Kidney (tissue), 13 donors: ENCODE measurements at regions not wholly inside any gene's neighbourhood (a gene's known extent, or its start where the extent isn't known, plus 50 kb on each side); places are given as distances from the start of the nearest gene placed in this dataset.
"Not testable (repeated sequence)": the region's sequence is repeated elsewhere in the genome, so short reads cannot be mapped to it uniquely, and the experiment has no call there.

Source experiments
- DNase-seq, 5 donors: peaks; one replicate each; pipeline ENCODE4 v3.0.0-alpha.2; 2013 to 2020
- FAIRE-seq: peaks from 2 replicates; lab custom pipeline; 2012; peaks lifted over from hg19 to GRCh38; lab: Jason Lieb, UNC
- H3K27ac ChIP-seq, 2 donors: one replicate each; pipeline ENCODE4 v1.7.0; 2013; ENCODE audit warnings: low read depth in 2 of 2, low read length in 2 of 2, inconsistent platforms in 1 of 2
- H3K27me3 ChIP-seq: one replicate; pipeline ENCODE4 v1.7.1; 2013; ENCODE audit warnings: low read length, inconsistent platforms; ENCODE audit not compliant: control insufficient read depth, insufficient read depth
- H3K36me3 ChIP-seq, 3 donors: one replicate each; pipeline versions ENCODE4 v1.7.0 to v1.7.1; 2013; ENCODE audit warnings: low read length in 3 of 3, control low read depth in 1 of 3, inconsistent platforms in 1 of 3; ENCODE audit not compliant: insufficient read depth in 3 of 3, control insufficient read depth in 2 of 3
- H3K4me1 ChIP-seq, 3 donors: one replicate each; pipeline versions ENCODE4 v1.7.0 to v1.7.1; 2013; ENCODE audit warnings: low read length in 3 of 3, inconsistent platforms in 1 of 3, low read depth in 1 of 3; ENCODE audit not compliant: control insufficient read depth in 2 of 3, insufficient read depth in 2 of 3
- H3K4me3 ChIP-seq, 3 donors: one replicate each; pipeline versions ENCODE4 v1.7.0 to v1.8.1; 2013; ENCODE audit warnings: low read length in 3 of 3, control low read depth in 1 of 3, inconsistent platforms in 1 of 3
- H3K9ac ChIP-seq, 3 donors: one replicate each; pipeline versions ENCODE4 v1.7.0 to v1.7.1; 2013; ENCODE audit warnings: low read length in 3 of 3, control low read depth in 1 of 3, inconsistent platforms in 1 of 3
- H3K9me3 ChIP-seq, 3 donors: one replicate each; pipeline versions ENCODE4 v1.7.0 to v1.7.1; 2013; ENCODE audit warnings: low read length in 3 of 3, control low read depth in 1 of 3, inconsistent platforms in 1 of 3; ENCODE audit not compliant: control insufficient read depth in 2 of 3, insufficient read depth in 1 of 3
- intact Hi-C: fragments of 100-400 bp; cut with DNase I; formaldehyde crosslinking; loops from one replicate; pipeline ENCODE4 v1.11.1; 2022
- TF ChIP-seq, protein P1 (sequence below): IDR thresholded peaks from 3 replicates; pipeline ENCODE4 v1.5.1; 2012; ENCODE audit warnings: mild to moderate bottlenecking, moderate library complexity, borderline replicate concordance; ENCODE audit not compliant: insufficient read depth; ENCODE audit errors: extremely low read depth
- donor health status: control.
- donor health status: control.
- donor health status: control.
- donor health status: control.
- donor health status: control.
- donor health status: DM: yes; HTN: yes; CAD: no.
- donor health status: Normal renal cell carcinoma (clear cell type).

DNA sequence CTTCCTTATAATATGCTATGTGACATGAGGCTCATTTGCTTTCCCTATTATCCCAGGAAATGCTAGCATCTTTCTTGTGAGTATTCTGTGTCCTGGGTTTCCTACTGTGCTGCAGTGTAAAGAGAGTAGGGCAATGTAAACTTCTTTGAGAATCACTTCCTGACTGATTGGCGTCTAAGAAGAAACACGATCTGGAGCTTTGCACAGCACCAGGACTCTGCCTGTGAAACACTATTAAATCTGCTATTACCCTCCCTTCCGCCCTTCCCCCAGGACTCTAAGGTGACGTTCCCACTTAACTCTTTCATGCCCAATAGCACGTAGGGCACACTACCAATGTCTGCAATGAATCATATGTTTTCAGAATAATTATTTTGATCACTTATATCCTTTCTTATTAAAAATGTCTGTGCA lies 607.3 kb upstream of the CITED2 start:
- H3K9me3 ChIP-seq, result no peaks in the 10 kb centered on the region
- H3K27me3 ChIP-seq, result no peaks in the 10 kb centered on the region
- intact Hi-C loops, result no loop called here
- no peak for FAIRE-seq
- H3K4me1 ChIP-seq, result peaks cover 9 to 22% (median 13%) of the 10 kb centered on the region in 3 donors
- peak in 4 of 5 donors; percentile 77 to 92 (median 85) for DNase-seq
- TF ChIP-seq, protein P1, sequence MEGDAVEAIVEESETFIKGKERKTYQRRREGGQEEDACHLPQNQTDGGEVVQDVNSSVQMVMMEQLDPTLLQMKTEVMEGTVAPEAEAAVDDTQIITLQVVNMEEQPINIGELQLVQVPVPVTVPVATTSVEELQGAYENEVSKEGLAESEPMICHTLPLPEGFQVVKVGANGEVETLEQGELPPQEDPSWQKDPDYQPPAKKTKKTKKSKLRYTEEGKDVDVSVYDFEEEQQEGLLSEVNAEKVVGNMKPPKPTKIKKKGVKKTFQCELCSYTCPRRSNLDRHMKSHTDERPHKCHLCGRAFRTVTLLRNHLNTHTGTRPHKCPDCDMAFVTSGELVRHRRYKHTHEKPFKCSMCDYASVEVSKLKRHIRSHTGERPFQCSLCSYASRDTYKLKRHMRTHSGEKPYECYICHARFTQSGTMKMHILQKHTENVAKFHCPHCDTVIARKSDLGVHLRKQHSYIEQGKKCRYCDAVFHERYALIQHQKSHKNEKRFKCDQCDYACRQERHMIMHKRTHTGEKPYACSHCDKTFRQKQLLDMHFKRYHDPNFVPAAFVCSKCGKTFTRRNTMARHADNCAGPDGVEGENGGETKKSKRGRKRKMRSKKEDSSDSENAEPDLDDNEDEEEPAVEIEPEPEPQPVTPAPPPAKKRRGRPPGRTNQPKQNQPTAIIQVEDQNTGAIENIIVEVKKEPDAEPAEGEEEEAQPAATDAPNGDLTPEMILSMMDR, result no peak
- no peak overlapping the region for H3K9ac ChIP-seq
- no peak overlapping the region for H3K4me3 ChIP-seq
- no peaks in the 10 kb centered on the region for H3K36me3 ChIP-seq
- peak overlapping the region; percentile 5 to 48 for H3K27ac ChIP-seq

DNA sequence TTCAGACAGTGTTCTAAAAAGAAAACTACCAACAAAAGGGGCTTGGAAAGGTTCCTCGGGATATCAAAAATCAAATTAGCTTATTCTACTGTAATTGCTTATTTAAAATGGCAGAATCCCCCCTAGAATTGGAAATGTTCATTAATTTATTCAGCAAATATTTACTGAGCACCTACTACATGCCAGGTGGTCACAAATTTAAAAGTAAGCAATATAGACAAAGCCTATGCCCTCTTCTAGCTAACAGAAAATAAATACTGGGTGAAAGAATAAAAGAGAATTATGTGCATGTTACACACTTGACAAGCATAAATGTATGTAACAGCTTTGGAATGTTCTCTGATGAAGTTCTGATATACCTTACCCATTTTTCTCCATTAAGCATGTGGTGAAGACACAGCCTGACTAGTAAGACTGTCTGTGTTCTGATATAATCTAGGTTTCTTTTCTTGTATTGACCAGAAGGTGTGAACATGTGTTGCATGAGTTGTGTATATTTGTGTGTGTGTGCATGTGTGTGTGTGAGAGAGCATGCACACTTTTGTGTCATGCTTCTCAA lies 606.7 kb upstream of the CITED2 start:
- Histone ChIP-seq H3K9me3 (no peaks in the 10 kb centered on the region), H3K4me1 (peaks cover 9 to 22% (median 13%) of the 10 kb centered on the region in 3 donors), H3K9ac (no peak overlapping the region), H3K27me3 (no peaks in the 10 kb centered on the region), H3K36me3 (no peaks in the 10 kb centered on the region), H3K4me3 (no peak overlapping the region), H3K27ac (peak overlapping the region; percentile 5 to 48)
- DNase-seq (no peak), FAIRE-seq (no peak)
- intact Hi-C loops, result no loop called here
- TF ChIP-seq, protein P1, result no peak

DNA sequence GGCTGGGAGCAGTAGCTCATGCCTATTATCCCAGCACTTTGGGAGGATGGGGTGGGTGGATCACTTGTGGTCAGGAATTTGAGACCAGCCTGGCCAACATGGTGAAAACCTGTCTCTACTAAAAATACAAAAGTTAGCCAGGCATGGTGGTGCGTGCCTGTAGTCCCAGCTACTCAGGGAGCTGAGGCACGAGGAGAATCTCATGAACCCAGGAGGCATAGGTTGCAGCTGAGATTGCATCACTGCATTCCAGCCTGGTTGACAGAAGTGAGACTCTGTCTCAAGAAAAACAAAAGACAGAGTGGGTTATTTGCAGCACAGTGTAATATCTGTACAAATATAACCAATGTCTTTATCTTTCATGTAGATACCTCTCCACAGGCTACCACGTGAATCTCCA lies 606.2 kb upstream of the CITED2 start:
- H3K27me3 ChIP-seq, FAIRE-seq, H3K4me3 ChIP-seq, H3K9ac ChIP-seq, intact Hi-C loops, H3K9me3 ChIP-seq, H3K36me3 ChIP-seq: not testable (repeated sequence)
- Histone ChIP-seq H3K27ac (peak overlapping the region; percentile 33 to 34), H3K4me1 (peaks cover 9 to 22% (median 13%) of the 10 kb centered on the region in 3 donors)
- DNase-seq, result peak in 3 of 5 donors; percentile 51 to 69 (median 64)

DNA sequence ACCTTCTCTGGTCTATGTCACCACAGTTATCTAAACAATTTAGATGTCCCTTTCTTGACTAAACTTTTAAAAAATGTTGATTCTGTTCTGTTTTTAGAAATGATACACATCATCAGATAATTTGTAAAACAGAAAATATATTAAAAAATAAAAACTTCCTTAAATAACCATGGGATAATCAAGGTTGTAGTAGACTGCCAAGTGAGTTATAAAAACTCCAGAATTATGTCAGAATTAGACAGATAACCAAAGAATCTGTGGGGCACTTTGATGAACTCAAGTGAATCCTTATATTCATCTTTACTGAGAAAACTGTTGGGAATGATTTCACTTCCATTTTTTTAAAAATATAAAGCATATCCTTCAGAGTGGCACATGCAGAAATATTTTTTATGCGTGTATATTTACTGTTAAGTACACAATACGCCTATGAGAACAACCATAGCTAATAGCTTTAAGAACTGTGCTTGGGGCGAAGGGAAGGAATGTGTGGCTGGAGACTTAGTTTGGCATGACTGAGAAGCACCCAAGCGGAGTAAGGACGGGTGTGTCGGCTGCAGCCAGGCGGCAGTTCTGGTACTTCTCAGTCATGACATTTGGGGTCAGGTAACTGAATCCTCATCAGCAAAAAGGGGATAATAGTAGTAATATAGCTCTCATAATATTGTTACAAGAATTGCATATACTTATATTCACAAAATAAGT lies 604.7 kb upstream of the CITED2 start:
- intact Hi-C loops, result no loop called here
- H3K4me3 ChIP-seq, result no peak overlapping the region
- peak overlapping the region in 1 of 2 donors; percentile 66 for H3K27ac ChIP-seq
- H3K4me1 ChIP-seq, result peaks cover 9 to 22% (median 13%) of the 10 kb centered on the region in 3 donors
- no peaks in the 10 kb centered on the region for H3K27me3 ChIP-seq
- H3K36me3 ChIP-seq, result no peaks in the 10 kb centered on the region
- peak; percentile 80 to 94 (median 87) for DNase-seq
- peak; percentile 86 for FAIRE-seq
- H3K9me3 ChIP-seq, result no peaks in the 10 kb centered on the region
- TF ChIP-seq, protein P1, result no peak
- H3K9ac ChIP-seq, result no peak overlapping the region
